ENCODE measurements at regions not wholly inside any gene's neighbourhood (a gene's known extent, or its start where the extent isn't known, plus 50 kb on each side); places are given as distances from the start of the nearest gene placed in this dataset.

GRCh38 chr6:8234321-8234720 is 132.0 kb upstream of the EEF1E1 start:
- in situ Hi-C loops (cut with HindIII; ENCODE audit: low pct_ligation_motif_present, low pct_unique_long_range_greater_than_20kb, low sequenced_read_pairs): no loop called here

GRCh38 chr6:8231956-8232355 is 129.6 kb upstream of the EEF1E1 start:
- in situ Hi-C loops (cut with HindIII; ENCODE audit: low pct_ligation_motif_present, low pct_unique_long_range_greater_than_20kb, low sequenced_read_pairs): no loop called here
- no peak for DNase-seq

More at GRCh38 chr6:8234321-8234720, 132.0 kb upstream of the EEF1E1 start:
- DNase-seq: no peak

GRCh38 chr6:8229915-8230756 is 127.8 kb upstream of the EEF1E1 start:
- in situ Hi-C loops (cut with HindIII; ENCODE audit: low pct_ligation_motif_present, low pct_unique_long_range_greater_than_20kb, low sequenced_read_pairs): no loop called here
- DNase-seq: no peak

DNA sequence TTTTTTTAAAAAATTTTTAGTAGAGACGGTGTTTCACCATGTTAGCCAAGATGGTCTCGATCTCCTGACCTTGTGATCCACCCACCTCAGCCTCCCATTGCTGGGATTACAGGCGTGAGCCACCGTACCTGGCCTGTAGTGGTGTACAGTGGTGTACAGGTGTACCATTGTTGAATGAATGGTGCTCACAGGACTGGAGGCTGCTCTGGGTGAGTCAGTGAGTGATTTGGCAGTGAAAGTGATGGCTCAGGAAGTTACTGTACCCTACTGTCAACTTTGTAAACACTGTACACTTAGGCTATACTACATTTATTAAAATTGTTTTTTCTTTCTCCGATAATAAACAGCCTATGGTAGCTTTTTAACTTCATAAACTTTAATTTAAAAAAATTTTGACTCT is 122.8 kb upstream of the EEF1E1 start:
- no peak for DNase-seq
- in situ Hi-C loops (cut with HindIII; ENCODE audit: low pct_ligation_motif_present, low pct_unique_long_range_greater_than_20kb, low sequenced_read_pairs): no loop called here

GRCh38 chr6:8223678-8224077 is 121.3 kb upstream of the EEF1E1 start:
- in situ Hi-C loops (cut with HindIII; ENCODE audit: low pct_ligation_motif_present, low pct_unique_long_range_greater_than_20kb, low sequenced_read_pairs): no loop called here
- no peak for DNase-seq

DNA sequence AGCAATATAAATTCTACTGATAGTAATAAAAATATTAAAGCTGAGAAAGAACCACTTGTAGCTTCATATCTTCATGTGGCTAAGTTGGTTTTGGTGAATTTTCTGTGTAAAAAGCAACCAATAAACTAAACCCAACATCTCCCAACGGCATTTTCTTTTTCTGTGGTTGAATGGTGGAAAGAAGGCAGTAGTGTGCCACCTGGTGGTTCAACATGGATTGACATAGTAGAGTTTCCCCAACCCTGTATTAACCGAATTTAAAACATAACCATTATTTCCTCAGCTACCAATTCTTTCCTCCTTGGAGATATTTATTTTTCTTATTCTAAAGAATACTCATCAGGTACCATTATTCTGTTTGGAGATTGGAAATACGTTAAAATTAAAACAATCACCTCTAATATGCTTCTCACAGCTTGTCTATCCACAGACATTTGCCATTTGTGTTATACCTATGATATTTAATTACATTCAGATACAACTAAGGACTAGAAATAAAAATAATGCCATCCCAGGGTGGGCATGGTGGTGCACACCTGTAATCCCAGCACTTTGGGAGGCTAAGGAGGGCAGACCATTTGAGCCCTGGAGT is 117.1 kb upstream of the EEF1E1 start:
- in situ Hi-C loops (cut with HindIII; ENCODE audit: low pct_ligation_motif_present, low pct_unique_long_range_greater_than_20kb, low sequenced_read_pairs): no loop called here
- DNase-seq: peak; percentile 40

DNA sequence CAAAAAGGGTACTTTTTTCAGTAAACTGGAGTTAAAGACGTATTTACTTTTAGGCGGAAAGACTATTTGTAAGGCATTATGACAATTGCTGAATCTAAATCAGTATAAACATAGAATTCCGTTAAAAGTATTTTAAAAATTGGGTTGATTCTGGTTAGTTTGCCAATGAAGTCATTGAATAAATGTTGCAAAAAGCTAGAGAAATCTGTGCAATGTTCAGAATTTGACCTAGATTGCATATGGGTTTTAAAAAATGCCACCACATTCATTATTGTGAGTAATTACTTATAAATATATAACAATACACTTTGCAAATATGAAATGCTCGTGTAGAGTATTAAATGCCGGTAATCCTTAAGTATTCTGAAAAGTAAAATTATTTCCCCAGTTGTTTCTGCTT is 116.5 kb upstream of the EEF1E1 start:
- in situ Hi-C loops (cut with HindIII; ENCODE audit: low pct_ligation_motif_present, low pct_unique_long_range_greater_than_20kb, low sequenced_read_pairs): no loop called here

DNA sequence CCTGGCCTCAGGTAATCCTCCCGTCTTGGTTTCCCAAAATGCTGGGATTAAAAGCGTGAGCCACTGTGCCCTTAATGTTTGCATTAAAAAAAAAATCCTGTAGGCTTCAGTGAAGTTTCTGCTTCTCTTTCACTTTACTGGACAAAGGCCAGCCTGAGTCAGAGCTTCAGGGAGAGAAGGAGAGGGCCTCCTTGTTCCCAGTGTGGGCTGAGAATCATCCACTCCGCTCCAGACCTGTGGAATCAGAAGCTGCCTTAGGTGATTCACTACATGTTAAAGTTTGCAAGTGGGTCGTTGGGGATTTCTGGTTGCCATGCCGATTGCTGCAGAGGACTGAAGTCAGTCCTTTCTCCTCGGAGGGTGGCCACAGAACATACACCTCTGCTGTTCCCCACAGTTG is 113.3 kb upstream of the EEF1E1 start:
- in situ Hi-C loops (cut with HindIII; ENCODE audit: low pct_ligation_motif_present, low pct_unique_long_range_greater_than_20kb, low sequenced_read_pairs): no loop called here
- DNase-seq: no peak

More for the DNA sequence above, 116.5 kb upstream of the EEF1E1 start:
- no peak for DNase-seq

GRCh38 chr6:8213995-8214394 is 111.6 kb upstream of the EEF1E1 start:
- in situ Hi-C loops (cut with HindIII; ENCODE audit: low pct_ligation_motif_present, low pct_unique_long_range_greater_than_20kb, low sequenced_read_pairs): no loop called here
- no peak for DNase-seq

DNA sequence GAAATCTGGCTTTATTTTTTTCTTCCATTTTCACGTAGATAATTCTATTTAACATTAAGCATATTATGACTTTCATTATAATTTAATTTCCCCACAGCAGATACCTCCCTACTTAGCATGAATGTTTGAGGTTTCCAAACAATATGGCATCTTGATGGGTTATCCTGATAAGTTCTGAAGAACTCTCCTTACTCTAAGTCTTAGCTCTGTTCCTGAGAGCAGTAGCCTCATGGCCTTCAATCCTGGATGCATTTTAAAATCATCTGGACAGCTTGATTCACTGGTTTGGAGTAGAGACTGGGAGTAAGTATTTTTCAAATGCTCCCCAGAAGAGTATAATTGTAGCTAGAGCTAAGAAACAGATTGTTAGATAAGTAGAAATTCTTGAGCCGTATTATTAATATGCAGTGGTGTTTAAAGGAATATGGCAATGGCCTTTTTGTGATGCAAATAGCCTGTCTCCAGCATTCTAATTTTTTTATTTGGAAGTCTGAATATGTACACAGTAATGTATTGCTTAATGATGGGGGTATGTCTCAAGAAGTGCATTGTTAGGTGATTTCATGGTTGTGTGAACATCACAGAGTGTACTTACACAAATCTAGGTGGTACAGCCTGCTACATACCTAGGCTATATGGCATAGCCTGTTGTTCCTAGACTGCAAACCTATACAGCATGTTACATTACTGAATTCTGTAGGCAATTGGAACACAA is 110.5 kb upstream of the EEF1E1 start:
- in situ Hi-C loops (cut with HindIII; ENCODE audit: low pct_ligation_motif_present, low pct_unique_long_range_greater_than_20kb, low sequenced_read_pairs): no loop called here
- no peak for DNase-seq

- in situ Hi-C loops (cut with HindIII; ENCODE audit: low pct_ligation_motif_present, low pct_unique_long_range_greater_than_20kb, low sequenced_read_pairs): no loop called here
- DNase-seq: no peak
Measured at GRCh38 chr6:8207869-8208191, 105.5 kb upstream of the EEF1E1 start.

DNA sequence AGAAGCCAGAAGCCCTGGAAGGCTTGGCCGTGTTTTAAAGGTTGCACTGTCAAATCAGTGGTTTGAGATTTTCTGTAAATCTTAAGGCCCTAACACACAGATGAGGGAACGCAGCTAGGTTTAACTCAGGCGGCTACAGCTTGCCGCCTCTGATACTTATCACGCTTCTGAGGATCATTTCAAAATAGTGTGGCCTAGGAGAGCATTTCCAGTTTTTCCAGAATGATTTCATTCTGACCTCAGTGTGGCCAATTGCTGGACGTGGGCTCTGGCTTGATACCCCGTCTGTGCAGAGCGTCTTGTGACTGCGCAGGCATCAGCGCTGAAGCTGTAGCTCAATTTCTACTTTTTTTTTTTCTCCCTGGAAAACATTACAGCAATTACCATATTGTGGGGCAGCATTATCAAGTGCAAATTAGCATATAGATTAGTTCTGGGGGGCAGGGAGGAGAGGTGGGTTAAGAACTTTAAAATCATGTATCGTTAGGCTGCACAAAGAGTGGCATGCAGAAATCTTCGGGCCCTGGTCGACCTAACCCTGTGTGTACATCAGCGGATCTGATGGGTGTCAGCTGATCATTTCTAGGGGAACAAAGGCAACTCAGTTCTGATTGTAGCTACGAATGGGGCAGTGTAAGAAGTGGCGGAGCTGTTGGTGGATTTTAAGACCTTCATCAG is 105.0 kb upstream of the EEF1E1 start:
- no peak for DNase-seq
- in situ Hi-C loops (cut with HindIII; ENCODE audit: low pct_ligation_motif_present, low pct_unique_long_range_greater_than_20kb, low sequenced_read_pairs): no loop called here

GRCh38 chr6:8203337-8203736 is 101.0 kb upstream of the EEF1E1 start:
- DNase-seq: no peak
- in situ Hi-C loops (cut with HindIII; ENCODE audit: low pct_ligation_motif_present, low pct_unique_long_range_greater_than_20kb, low sequenced_read_pairs): no loop called here

- in situ Hi-C loops (cut with HindIII; ENCODE audit: low pct_ligation_motif_present, low pct_unique_long_range_greater_than_20kb, low sequenced_read_pairs): no loop called here
- DNase-seq: no peak
Measured at GRCh38 chr6:8201679-8202078, 99.3 kb upstream of the EEF1E1 start.

DNA sequence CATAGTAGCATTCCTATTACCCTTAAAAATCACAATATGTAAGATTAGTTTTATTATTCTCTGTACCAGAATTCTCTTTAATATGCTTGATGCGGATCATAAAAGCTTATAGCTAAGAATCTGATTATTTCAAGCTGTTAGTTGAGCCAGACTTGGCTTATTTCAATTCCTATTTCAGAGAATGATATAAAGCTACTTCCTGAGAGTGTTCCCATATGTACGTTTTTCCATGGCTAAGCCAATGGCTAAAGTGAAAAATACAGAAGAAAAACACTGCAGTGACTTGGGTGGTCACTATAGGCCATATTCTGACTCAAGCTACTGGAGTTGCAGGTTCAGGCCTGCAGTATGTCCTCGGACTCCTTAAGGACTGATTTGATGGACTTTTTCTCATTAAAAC is 97.9 kb upstream of the EEF1E1 start:
- in situ Hi-C loops (cut with HindIII; ENCODE audit: low pct_ligation_motif_present, low pct_unique_long_range_greater_than_20kb, low sequenced_read_pairs): no loop called here
- DNase-seq: no peak

DNA sequence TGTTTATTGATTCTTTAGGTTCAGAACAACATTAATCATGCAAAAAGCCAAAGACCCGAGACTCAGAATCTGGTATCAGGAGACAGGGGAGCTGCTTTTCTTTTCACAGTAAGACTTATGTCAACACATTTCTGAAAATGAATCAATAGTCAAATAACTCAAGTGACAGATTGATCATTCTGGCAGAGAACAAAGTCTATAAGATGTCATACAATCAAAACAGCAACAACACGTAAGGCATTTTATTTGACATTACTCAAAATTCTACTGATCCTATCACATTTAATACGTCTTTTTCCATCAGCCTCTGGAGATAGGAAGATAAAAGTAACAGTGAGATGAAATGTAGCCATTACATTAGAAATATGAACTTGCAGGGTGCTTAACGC is 93.4 kb upstream of the EEF1E1 start:
- DNase-seq: no peak
- in situ Hi-C loops (cut with HindIII; ENCODE audit: low pct_ligation_motif_present, low pct_unique_long_range_greater_than_20kb, low sequenced_read_pairs): no loop called here

DNA sequence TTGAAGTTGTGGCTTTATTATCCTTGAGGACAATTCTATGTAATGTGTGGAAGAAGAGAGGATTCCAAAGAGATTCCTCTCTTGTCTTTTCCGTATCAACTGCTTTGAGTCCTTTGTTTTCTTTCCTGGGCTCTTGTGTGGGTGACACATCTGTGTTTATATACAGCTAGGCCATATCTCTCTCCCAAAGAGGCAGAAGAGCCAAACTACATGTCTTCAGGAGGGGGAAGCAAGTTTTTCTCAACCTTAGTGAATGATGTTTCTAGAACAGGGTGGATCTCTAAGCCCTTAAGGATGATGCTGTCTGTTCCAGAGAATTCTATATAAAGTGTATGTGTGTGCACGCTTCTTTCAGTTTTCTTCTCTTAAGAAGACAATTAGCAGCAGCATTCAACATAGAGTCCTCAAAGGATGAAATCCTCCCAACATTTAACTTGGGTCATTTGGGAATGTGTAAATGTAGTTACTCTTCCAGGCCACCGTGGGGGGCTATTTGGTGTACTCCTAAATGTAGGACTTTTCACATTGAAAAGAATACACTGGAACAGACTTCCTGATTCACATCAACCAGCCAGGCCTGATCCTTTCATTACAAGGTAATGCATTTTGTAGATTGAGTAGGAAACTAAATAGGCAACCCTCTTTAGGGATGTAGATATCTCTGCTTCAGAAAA is 92.8 kb upstream of the EEF1E1 start:
- DNase-seq: peak; percentile 21
- in situ Hi-C loops (cut with HindIII; ENCODE audit: low pct_ligation_motif_present, low pct_unique_long_range_greater_than_20kb, low sequenced_read_pairs): no loop called here

DNA sequence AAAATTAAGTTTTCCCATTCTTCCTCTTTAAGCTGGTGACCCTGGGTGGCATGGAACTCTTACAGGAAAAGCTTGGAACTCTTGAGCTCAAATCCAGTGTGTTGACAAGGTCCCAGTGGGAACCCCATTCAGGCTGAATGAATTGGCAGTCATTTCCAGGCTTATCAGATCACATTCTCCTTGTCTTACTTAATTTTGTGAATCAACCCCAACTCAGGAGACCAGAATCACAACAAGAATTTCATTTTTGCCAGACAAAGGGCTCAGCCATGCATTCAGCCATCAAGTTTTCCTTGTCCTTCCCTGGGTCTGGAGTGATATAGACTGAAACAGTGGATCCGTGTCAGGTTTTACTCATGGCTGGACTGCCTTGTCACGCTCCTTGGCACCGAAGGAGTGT is 92.1 kb upstream of the EEF1E1 start:
- in situ Hi-C loops (cut with HindIII; ENCODE audit: low pct_ligation_motif_present, low pct_unique_long_range_greater_than_20kb, low sequenced_read_pairs): no loop called here
- DNase-seq: no peak

DNA sequence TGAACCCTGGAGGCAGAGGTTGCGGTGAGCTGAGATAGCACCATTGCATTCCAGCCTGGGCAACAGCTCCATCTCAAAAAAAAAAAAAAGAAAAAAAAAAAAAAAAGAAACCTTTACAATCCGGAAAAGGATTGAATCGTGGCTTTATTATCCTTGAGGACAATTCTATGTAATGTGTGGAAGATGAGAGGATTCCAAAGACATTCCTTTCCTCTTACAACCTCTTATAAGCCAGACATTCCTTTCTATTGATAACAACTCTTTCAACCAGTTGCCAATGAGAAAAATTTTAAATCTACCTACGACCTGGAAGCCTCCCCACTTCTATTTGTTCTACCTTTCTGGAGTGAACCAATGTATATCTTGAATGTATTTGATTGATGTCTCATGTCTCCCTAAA is 91.2 kb upstream of the EEF1E1 start:
- DNase-seq: peak; percentile 24
- in situ Hi-C loops (cut with HindIII; ENCODE audit: low pct_ligation_motif_present, low pct_unique_long_range_greater_than_20kb, low sequenced_read_pairs): no loop called here

All from ACHN (cell line).